ENCODE measurements at regions not wholly inside any gene's neighbourhood (a gene's known extent, or its start where the extent isn't known, plus 50 kb on each side); places are given as distances from the start of the nearest gene placed in this dataset.

GRCh38 chr18:25661831-25662230 is 309.9 kb upstream of the ZNF521 start:
- TF ChIP-seq CTCF (conservative IDR thresholded peaks at IDR 0.05) (no peak), EZH2 (IDR thresholded peaks at IDR 0.05; ENCODE audit: low read depth) (no peak)

Measured in PC-9 (cell line).